ENCODE measurements at regions not wholly inside any gene's neighbourhood (a gene's known extent, or its start where the extent isn't known, plus 50 kb on each side); places are given as distances from the start of the nearest gene placed in this dataset.

DNA sequence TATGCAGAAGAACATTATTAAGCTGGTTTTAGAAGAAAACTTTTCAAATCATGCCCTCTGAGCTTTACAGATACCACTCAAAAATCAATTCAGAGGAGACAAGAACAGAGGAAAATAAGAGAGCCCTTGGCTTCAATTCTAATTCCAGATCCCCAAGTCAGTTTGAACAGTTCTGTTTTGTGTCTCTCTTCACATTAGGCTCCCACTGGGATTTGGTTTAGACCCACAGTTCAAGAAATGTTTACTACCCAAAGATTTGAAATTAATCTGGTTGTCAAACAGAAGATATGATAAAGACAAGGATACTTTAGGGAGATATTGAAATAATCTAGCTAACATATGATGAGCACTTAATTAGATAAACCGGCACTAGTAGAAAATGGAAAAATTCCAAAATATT lies 329.5 kb downstream of the RAD51AP2 start:
- H3K36me3 Mint-ChIP-seq: no peaks in the 10 kb centered on the region
- no peaks in the 10 kb centered on the region for H3K9me3 Mint-ChIP-seq
- TF ChIP-seq, protein P1, sequence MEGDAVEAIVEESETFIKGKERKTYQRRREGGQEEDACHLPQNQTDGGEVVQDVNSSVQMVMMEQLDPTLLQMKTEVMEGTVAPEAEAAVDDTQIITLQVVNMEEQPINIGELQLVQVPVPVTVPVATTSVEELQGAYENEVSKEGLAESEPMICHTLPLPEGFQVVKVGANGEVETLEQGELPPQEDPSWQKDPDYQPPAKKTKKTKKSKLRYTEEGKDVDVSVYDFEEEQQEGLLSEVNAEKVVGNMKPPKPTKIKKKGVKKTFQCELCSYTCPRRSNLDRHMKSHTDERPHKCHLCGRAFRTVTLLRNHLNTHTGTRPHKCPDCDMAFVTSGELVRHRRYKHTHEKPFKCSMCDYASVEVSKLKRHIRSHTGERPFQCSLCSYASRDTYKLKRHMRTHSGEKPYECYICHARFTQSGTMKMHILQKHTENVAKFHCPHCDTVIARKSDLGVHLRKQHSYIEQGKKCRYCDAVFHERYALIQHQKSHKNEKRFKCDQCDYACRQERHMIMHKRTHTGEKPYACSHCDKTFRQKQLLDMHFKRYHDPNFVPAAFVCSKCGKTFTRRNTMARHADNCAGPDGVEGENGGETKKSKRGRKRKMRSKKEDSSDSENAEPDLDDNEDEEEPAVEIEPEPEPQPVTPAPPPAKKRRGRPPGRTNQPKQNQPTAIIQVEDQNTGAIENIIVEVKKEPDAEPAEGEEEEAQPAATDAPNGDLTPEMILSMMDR (IDR thresholded peaks at IDR 0.05; ENCODE audit: unreplicated experiment): no peak
- no peak for DNase-seq (ENCODE audit: low spot score in 2 of 2, unreplicated experiment in 2 of 2)
- H3K4me3 Mint-ChIP-seq: no peak overlapping the region
- H3K4me1 Mint-ChIP-seq: no peaks in the 10 kb centered on the region
- no peak overlapping the region for H3K27ac Mint-ChIP-seq
- H3K27me3 Mint-ChIP-seq (ENCODE audit: low read depth): no peaks in the 10 kb centered on the region

DNA sequence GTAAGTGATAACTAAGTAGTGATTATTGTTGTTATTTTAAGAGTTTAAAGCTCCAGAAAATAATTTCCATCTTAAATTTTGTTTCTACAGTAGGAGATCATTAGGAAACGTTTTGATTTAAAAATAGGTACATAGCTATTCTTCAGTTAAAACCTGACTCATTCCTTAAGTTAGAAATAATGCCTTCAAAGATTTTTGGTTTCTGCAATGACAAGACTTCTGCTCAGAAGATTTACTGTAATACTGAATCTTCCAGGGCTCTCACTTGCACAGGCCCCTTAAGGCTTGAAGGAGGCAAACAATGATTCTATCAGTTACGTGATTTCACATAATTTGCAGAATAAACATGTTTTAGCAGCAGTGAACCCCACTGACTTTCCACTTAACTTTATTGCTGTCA lies 333.7 kb downstream of the RAD51AP2 start:
- TF ChIP-seq, protein P1 (IDR thresholded peaks at IDR 0.05; ENCODE audit: unreplicated experiment): no peak
- no peaks in the 10 kb centered on the region for H3K4me1 Mint-ChIP-seq
- no peaks in the 10 kb centered on the region for H3K9me3 Mint-ChIP-seq
- H3K27me3 Mint-ChIP-seq (ENCODE audit: low read depth): peaks cover 6% of the 10 kb centered on the region
- H3K27ac Mint-ChIP-seq: no peak overlapping the region
- H3K4me3 Mint-ChIP-seq: no peak overlapping the region
- no peaks in the 10 kb centered on the region for H3K36me3 Mint-ChIP-seq
- no peak for DNase-seq (ENCODE audit: low spot score in 2 of 2, unreplicated experiment in 2 of 2)

DNA sequence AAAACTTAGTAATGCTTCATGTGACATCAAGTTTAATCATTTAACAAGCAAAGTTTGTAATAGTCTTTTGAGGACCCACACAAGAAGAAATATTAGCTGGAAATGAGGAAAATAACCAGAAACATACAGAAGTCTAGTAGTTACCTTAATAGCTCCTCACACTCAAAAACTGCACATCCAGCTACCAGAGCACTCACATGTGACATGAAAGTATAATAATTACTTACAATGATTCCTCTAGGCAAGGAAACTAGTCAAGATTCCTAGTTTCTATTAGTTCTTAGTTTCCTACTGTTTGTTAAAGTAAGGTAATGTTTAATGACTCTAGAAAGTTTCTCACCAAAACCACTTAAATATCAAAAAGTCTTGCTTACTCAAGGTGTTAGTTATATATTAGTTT lies 335.8 kb downstream of the RAD51AP2 start:
- TF ChIP-seq, protein P1 (IDR thresholded peaks at IDR 0.05; ENCODE audit: unreplicated experiment): no peak
- no peak overlapping the region for H3K27ac Mint-ChIP-seq
- DNase-seq (ENCODE audit: low spot score in 2 of 2, unreplicated experiment in 2 of 2): no peak
- H3K36me3 Mint-ChIP-seq: no peaks in the 10 kb centered on the region
- no peaks in the 10 kb centered on the region for H3K9me3 Mint-ChIP-seq
- no peaks in the 10 kb centered on the region for H3K4me1 Mint-ChIP-seq
- no peak overlapping the region for H3K4me3 Mint-ChIP-seq
- H3K27me3 Mint-ChIP-seq (ENCODE audit: low read depth): peaks cover 6% of the 10 kb centered on the region

DNA sequence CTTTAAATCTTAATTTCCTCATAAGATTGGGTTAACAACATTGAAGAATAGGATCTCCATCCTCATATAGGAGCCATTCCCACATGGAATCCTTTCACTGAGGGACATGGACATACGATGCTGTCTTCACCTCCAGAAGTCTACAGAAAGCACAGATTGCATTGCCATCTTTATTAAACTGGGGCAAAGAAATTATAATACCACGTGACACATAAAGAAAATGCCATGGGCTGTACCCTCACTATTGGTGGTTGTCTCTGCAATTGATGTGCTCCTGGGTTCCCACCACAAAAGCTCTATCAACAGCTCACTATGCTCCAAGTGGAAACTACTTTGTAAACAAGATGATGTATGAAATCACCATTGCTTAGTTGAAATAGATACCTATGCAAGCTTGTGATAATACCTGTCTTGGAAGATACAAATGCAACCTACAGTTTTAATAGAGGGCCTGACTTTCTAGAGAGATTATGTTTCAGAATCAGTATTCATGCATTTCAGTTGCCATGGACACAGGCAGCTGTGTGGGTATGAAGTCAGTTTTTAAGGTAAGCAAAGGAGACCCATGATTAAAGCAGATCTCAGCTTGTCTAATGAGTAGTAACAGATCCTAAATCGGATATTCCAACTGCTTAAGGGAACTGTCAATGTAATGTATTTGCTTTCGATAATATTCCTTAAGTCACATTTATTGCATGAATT lies 337.0 kb downstream of the RAD51AP2 start:
- H3K27ac Mint-ChIP-seq: no peak overlapping the region
- H3K4me1 Mint-ChIP-seq: no peaks in the 10 kb centered on the region
- peaks cover 6% of the 10 kb centered on the region for H3K27me3 Mint-ChIP-seq (ENCODE audit: low read depth)
- no peak for DNase-seq (ENCODE audit: low spot score in 2 of 2, unreplicated experiment in 2 of 2)
- TF ChIP-seq, protein P1 (IDR thresholded peaks at IDR 0.05; ENCODE audit: unreplicated experiment): no peak
- no peaks in the 10 kb centered on the region for H3K36me3 Mint-ChIP-seq
- H3K9me3 Mint-ChIP-seq: no peaks in the 10 kb centered on the region
- H3K4me3 Mint-ChIP-seq: no peak overlapping the region

DNA sequence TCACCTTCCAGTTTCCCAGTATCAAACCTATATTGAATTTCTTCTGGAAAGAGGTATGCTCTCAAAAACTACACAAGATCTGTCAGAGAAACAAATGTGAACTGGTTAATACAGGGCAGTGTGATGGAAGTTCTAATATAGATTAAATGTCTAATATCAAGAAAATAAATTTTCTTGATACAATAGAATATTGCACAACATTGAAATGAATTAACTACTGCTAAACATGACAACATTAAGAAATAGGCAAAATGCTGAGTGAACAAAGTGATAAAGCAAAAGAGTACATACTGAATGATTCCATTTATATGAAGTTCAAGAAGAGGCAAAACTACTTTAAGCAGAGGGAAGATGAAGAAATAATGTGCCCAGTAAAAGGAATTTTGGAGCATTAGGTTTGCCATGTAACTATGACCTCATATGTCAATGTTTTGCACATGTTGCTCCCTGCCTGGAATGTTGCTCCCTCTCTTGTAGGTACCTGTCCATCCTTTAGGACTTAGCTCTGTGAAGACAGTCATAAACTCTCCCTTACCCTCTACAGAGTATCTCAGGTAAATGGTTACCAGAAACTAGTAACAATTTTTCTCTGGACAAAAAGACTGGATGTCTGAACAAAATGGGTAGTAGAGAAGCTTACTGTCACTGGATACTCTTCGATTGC lies 339.0 kb downstream of the RAD51AP2 start:
- no peak overlapping the region for H3K4me3 Mint-ChIP-seq
- no peak overlapping the region for H3K27ac Mint-ChIP-seq
- TF ChIP-seq, protein P1 (IDR thresholded peaks at IDR 0.05; ENCODE audit: unreplicated experiment): no peak
- H3K36me3 Mint-ChIP-seq: no peaks in the 10 kb centered on the region
- H3K9me3 Mint-ChIP-seq: no peaks in the 10 kb centered on the region
- no peaks in the 10 kb centered on the region for H3K4me1 Mint-ChIP-seq
- peaks cover 11% of the 10 kb centered on the region for H3K27me3 Mint-ChIP-seq (ENCODE audit: low read depth)
- no peak for DNase-seq (ENCODE audit: low spot score in 2 of 2, unreplicated experiment in 2 of 2)
